GM20000 (cell line): ENCODE measurements at regions not wholly inside any gene's neighbourhood (a gene's known extent, or its start where the extent isn't known, plus 50 kb on each side); places are given as distances from the start of the nearest gene placed in this dataset.

Source experiments
- DNase-seq: peaks from one replicate; pipeline ENCODE4 v3.0.0; 2012; ENCODE audit warnings: low spot score
- CTCF ChIP-seq: IDR thresholded peaks from 2 replicates; pipeline ENCODE4 v1.5.1; 2012; ENCODE audit warnings: mild to moderate bottlenecking, control low read depth; ENCODE audit errors: extremely low read depth, missing control alignments

GRCh38 chrX:99798936-99799335 is 611.1 kb downstream of the PCDH19 start:
- TF ChIP-seq CTCF, result no peak
- no peak for DNase-seq

- TF ChIP-seq CTCF, result peak; percentile 6
Observed at GRCh38 chrX:99795495-99795894, 614.6 kb downstream of the PCDH19 start.

GRCh38 chrX:99782516-99783040 is 627.5 kb downstream of the PCDH19 start:
- TF ChIP-seq CTCF, result no peak

More at GRCh38 chrX:99795495-99795894, 614.6 kb downstream of the PCDH19 start:
- DNase-seq, result no peak

GRCh38 chrX:99777912-99778311 is 632.2 kb downstream of the PCDH19 start:
- DNase-seq, result no peak
- TF ChIP-seq CTCF, result no peak

More at GRCh38 chrX:99782516-99783040, 627.5 kb downstream of the PCDH19 start:
- no peak for DNase-seq

GRCh38 chrX:99761731-99762130 is 648.3 kb downstream of the PCDH19 start:
- no peak for TF ChIP-seq CTCF
- no peak for DNase-seq

- TF ChIP-seq CTCF, result no peak
- no peak for DNase-seq
Observed at GRCh38 chrX:99752776-99753175, 657.3 kb downstream of the PCDH19 start.

- no peak for TF ChIP-seq CTCF
- no peak for DNase-seq
Observed at GRCh38 chrX:99750721-99751120, 659.4 kb downstream of the PCDH19 start.
